ENCODE measurements at regions not wholly inside any gene's neighbourhood (a gene's known extent, or its start where the extent isn't known, plus 50 kb on each side); places are given as distances from the start of the nearest gene placed in this dataset.

Small RNAs in the stretch of these regions (small RNA-seq; reads per million reads assigned to genes)
- 0 reads per million in 4 donors for gene AL662814.1
